ENCODE measurements at regions not wholly inside any gene's neighbourhood (a gene's known extent, or its start where the extent isn't known, plus 50 kb on each side); places are given as distances from the start of the nearest gene placed in this dataset.

DNA sequence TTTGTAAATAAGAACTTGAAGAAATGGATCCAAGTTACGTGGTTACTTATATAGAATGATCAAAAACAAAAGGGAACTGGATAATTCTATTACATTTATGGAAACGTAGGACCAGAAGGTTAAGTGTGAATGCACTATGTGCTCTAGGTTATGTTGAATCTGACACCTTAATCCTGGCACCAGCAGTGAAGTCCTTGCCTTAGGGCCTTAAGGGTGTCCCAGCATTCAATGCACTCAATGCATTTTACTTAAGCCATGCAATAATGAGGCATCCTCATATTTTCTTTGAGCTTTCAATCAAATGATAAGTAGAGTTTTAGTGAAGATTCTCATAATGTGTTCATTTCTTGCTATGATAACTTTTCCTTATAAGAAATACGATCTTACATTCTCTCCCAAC, 178.3 kb upstream of the AGR3 start:
- no peaks in the 10 kb centered on the region for H3K4me1 ChIP-seq
- intact Hi-C loops (cut with DNase I; ENCODE audit: low total_unique reads) = no loop called here
- H3K9me3 ChIP-seq = no peaks in the 10 kb centered on the region
- no peak overlapping the region for H3K4me3 ChIP-seq
- H3K36me3 ChIP-seq = no peaks in the 10 kb centered on the region
- H3K27ac ChIP-seq = no peak overlapping the region
- TF ChIP-seq, protein P1, sequence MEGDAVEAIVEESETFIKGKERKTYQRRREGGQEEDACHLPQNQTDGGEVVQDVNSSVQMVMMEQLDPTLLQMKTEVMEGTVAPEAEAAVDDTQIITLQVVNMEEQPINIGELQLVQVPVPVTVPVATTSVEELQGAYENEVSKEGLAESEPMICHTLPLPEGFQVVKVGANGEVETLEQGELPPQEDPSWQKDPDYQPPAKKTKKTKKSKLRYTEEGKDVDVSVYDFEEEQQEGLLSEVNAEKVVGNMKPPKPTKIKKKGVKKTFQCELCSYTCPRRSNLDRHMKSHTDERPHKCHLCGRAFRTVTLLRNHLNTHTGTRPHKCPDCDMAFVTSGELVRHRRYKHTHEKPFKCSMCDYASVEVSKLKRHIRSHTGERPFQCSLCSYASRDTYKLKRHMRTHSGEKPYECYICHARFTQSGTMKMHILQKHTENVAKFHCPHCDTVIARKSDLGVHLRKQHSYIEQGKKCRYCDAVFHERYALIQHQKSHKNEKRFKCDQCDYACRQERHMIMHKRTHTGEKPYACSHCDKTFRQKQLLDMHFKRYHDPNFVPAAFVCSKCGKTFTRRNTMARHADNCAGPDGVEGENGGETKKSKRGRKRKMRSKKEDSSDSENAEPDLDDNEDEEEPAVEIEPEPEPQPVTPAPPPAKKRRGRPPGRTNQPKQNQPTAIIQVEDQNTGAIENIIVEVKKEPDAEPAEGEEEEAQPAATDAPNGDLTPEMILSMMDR (IDR thresholded peaks at IDR 0.05) = no peak
- no peak for DNase-seq
- H3K27me3 ChIP-seq = no peaks in the 10 kb centered on the region

DNA sequence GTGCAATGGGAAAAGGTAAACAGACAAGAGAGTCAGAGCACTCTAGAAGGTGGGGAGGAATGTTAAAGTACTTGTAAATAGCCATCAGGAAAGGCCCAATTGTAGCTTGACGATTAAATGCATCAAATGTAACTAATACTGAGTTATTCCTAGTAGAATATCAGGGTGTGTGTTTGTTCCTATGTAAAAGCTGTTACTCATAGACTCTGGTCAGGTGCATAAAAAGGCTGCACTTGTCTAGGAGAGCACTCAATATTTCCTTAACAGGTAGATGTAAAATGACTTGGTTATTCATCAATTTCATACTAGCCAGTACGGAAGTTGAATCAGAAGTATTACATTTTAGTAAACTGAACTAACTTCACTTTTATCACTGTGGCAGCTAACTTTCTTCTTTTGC, 179.7 kb upstream of the AGR3 start:
- TF ChIP-seq, protein P1 (IDR thresholded peaks at IDR 0.05) = no peak
- no peak for TF ChIP-seq POLR2A (IDR thresholded peaks at IDR 0.05)
- no peak for DNase-seq
- Histone ChIP-seq H3K36me3 (no peaks in the 10 kb centered on the region), H3K4me1 (no peaks in the 10 kb centered on the region), H3K27ac (no peak overlapping the region), H3K4me3 (no peak overlapping the region), H3K9me3 (no peaks in the 10 kb centered on the region), H3K27me3 (no peaks in the 10 kb centered on the region)
- intact Hi-C loops (cut with DNase I; ENCODE audit: low total_unique reads) = no loop called here

DNA sequence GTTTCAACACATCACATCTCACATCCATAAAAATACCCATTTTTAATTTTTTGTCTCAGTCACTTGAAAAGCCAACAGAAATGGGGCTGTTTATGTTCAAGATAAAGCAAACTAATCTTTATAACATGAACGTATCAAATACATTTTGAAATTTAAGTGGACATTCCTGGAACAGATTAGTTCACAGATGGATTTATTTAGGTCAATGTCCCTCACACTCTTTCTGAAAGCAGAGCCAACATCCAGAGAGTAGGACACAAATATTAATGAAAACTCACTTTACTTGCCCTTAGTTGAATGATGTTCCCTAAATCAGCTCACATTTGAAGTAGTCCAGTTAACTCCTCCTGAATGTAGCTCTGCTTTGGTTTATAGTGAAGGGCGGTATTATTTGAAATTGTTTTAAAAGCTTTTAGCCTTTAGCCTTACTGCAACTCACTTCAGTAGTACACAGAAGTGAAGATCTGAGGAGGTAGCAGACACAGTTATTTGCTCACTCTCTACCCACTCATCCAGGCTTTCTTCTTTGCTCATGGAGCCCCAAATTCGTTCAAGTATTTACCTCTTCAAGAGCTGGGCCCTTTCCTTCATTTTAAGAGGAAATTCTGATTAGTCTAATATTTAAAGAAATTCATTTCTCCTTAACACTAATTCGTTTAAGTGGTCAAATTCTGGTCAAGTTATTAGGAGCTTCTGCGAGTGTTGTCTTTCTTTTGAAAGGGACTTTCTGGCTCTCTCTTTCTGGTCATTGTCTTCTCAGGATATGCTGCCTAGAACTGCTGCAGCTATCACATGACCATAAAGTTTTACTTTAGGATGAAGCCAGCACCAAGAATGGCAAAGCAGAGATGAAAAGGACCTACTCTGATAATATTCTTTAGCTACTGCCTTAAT, 180.6 kb upstream of the AGR3 start:
- no peak overlapping the region for H3K27ac ChIP-seq
- H3K9me3 ChIP-seq = no peaks in the 10 kb centered on the region
- no peak overlapping the region for H3K4me3 ChIP-seq
- TF ChIP-seq, protein P1 (IDR thresholded peaks at IDR 0.05) = no peak
- no peak for TF ChIP-seq POLR2A (IDR thresholded peaks at IDR 0.05)
- intact Hi-C loops (cut with DNase I; ENCODE audit: low total_unique reads) = no loop called here
- no peaks in the 10 kb centered on the region for H3K4me1 ChIP-seq
- H3K27me3 ChIP-seq = no peaks in the 10 kb centered on the region
- H3K36me3 ChIP-seq = no peaks in the 10 kb centered on the region
- DNase-seq = no peak

DNA sequence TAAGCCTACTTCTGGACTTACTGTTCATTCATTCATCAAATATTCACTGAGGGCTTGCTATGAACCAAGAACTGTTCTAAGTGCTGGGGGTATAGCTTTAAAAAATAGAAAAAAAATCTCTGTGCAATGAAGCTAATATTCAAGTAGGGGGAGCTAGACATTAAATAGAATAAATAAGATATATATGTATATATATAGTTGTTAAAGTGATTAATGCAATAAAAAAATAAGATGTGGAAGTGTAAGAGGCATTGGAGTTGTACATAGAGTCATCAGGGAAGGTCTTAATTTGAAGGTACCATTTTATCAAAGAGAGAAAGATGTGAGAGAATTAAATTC, 181.2 kb upstream of the AGR3 start:
- H3K9me3 ChIP-seq = no peaks in the 10 kb centered on the region
- no peak overlapping the region for H3K27ac ChIP-seq
- H3K4me1 ChIP-seq = no peaks in the 10 kb centered on the region
- H3K27me3 ChIP-seq = no peaks in the 10 kb centered on the region
- intact Hi-C loops (cut with DNase I; ENCODE audit: low total_unique reads) = no loop called here
- TF ChIP-seq, protein P1 (IDR thresholded peaks at IDR 0.05) = no peak
- TF ChIP-seq POLR2A (IDR thresholded peaks at IDR 0.05) = no peak
- DNase-seq = no peak
- no peak overlapping the region for H3K4me3 ChIP-seq
- no peaks in the 10 kb centered on the region for H3K36me3 ChIP-seq

DNA sequence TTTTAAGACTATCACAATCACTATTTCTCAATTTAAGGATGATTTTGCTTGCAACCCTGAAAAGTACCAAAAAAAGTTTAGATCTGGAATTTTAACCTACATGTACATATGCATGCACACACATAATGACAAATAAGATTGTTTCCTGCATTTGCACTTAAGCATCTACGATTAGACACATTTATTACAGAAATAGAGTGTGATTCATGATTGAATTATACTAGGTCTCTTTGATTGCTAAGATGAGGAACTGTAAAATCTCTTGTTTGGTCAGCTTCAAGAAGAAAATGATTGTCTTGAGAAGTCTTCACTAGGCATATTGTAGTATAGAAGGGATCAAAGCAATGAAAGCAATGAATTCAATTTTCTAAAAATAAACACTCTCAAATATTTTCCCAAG, 185.9 kb upstream of the AGR3 start:
- intact Hi-C loops (cut with DNase I; ENCODE audit: low total_unique reads) = no loop called here
- TF ChIP-seq, protein P1 (IDR thresholded peaks at IDR 0.05) = no peak
- no peak for TF ChIP-seq POLR2A (IDR thresholded peaks at IDR 0.05)

More for the DNA sequence above, 185.9 kb upstream of the AGR3 start:
- no peaks in the 10 kb centered on the region for H3K36me3 ChIP-seq
- no peak overlapping the region for H3K4me3 ChIP-seq
- no peaks in the 10 kb centered on the region for H3K4me1 ChIP-seq
- H3K9me3 ChIP-seq = no peaks in the 10 kb centered on the region
- H3K27ac ChIP-seq = no peak overlapping the region
- H3K27me3 ChIP-seq = no peaks in the 10 kb centered on the region
- DNase-seq = no peak

Data from uterus (tissue), 3 donors.